Adrenal gland (tissue), 5 donors: ENCODE measurements at regions not wholly inside any gene's neighbourhood (a gene's known extent, or its start where the extent isn't known, plus 50 kb on each side); places are given as distances from the start of the nearest gene placed in this dataset.

Experiments
- POLR2A ChIP-seq, 2 donors: fragments of 450-650 bp; IDR thresholded peaks; one replicate each; pipeline ENCODE4 v1.6.1; 2017; ENCODE audit warnings: antibody characterized with exemption in 2 of 2, mild to moderate bottlenecking in 2 of 2, moderate library complexity in 1 of 2
- TF ChIP-seq, protein P1 (sequence below), 6 experiments: fragments of 450-650 bp in 4 of 6; fragments of 200-600 bp in 2 of 6; sonication (generic) in 1 of 6; IDR thresholded peaks; 1 replicate in 5 of 6; 2 replicates in 1 of 6; pipeline versions ENCODE4 v1.5.1 to v1.8.0; 2016 to 2021; ENCODE audit warnings: antibody characterized with exemption in 6 of 6, mild to moderate bottlenecking in 2 of 6, moderate library complexity in 1 of 6
- donor health status: DM: no; HTN: no; CAD: no.

DNA sequence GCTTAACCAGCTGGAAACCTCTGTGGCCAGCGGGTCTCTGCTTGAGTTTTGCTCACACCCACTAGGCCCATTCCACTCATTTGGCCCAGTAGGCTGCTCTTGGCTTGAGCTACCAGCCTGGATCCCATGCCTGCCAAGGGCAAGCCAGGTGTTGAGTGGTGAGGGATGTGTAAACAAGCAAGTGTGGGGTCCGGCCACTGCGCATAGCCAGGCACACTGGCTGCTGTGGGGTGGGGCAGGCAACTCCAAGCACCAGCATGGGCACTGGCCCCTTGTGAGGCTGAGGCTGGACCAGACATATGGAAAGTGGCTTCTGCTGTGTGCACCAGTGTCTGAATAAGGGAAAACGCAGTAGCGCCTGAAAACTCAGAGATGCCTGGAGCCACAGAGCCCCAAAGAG, 732.7 kb downstream of the NR4A2 start:
- TF ChIP-seq, protein P1, sequence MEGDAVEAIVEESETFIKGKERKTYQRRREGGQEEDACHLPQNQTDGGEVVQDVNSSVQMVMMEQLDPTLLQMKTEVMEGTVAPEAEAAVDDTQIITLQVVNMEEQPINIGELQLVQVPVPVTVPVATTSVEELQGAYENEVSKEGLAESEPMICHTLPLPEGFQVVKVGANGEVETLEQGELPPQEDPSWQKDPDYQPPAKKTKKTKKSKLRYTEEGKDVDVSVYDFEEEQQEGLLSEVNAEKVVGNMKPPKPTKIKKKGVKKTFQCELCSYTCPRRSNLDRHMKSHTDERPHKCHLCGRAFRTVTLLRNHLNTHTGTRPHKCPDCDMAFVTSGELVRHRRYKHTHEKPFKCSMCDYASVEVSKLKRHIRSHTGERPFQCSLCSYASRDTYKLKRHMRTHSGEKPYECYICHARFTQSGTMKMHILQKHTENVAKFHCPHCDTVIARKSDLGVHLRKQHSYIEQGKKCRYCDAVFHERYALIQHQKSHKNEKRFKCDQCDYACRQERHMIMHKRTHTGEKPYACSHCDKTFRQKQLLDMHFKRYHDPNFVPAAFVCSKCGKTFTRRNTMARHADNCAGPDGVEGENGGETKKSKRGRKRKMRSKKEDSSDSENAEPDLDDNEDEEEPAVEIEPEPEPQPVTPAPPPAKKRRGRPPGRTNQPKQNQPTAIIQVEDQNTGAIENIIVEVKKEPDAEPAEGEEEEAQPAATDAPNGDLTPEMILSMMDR (IDR thresholded peaks at IDR 0.05), result no peak
- TF ChIP-seq POLR2A (IDR thresholded peaks at IDR 0.05), result no peak
